GM12878 (cell line): ENCODE measurements at regions not wholly inside any gene's neighbourhood (a gene's known extent, or its start where the extent isn't known, plus 50 kb on each side); places are given as distances from the start of the nearest gene placed in this dataset.
A peak's percentile ranks its signal among the peaks of the same experiment; 100 is the strongest.

Experiments used
- ATAC-seq: fragments of 200-7000 bp; cut with Tn5 transposase; 3 replicates; pipeline ENCODE4 v1.9.1; 2020; ENCODE audit warnings: mild to moderate bottlenecking, moderate library complexity
- BruUV-seq: library from RNA; stranded (reverse); fragments of 400-500 nt; replicated peaks from 2 replicates; lab custom pipeline; 2021; lab: Mats Ljungman, UMichigan
- CTCF ChIA-PET: fragments of 300-600 bp; sonication (Branson Sonifier 250); formaldehyde crosslinking; extraction: SDS; loops from one replicate; lab custom pipeline; 2021; ENCODE audit warnings: inconsistent platforms; lab: Yijun Ruan, JAX
- POLR2A ChIA-PET: fragments of 350-600 bp; formaldehyde crosslinking; extraction: SDS; loops from one replicate; lab custom pipeline; 2021; ENCODE audit warnings: inconsistent platforms; lab: Charles Lee
- RAD21 ChIA-PET: fragments of 300-600 bp; sonication (Branson Sonifier 250); formaldehyde crosslinking; loops from one replicate; lab custom pipeline; 2023; ENCODE audit warnings: antibody characterized with exemption; ENCODE audit not compliant: unreplicated experiment; lab: Charles Lee
- SMC1A ChIA-PET: fragments of 300-600 bp; sonication (Branson Sonifier 250); formaldehyde crosslinking; loops from one replicate; lab custom pipeline; 2023; ENCODE audit not compliant: unreplicated experiment, uncharacterized antibody; lab: Charles Lee
- DNase-seq: peaks from one replicate; pipeline ENCODE4 v3.0.0-alpha.2; 2011; ENCODE audit warnings: low read depth, low spot score
- FAIRE-seq: peaks from 3 replicates; lab custom pipeline; 2011; peaks lifted over from hg19 to GRCh38; lab: Jason Lieb, UNC
- H2AFZ ChIP-seq: 2 replicates; pipeline ENCODE4 v1.6.0; 2011; ENCODE audit warnings: low read depth, low read length, control low read depth; ENCODE audit not compliant: control insufficient read depth
- H3K27ac ChIP-seq: 2 replicates; pipeline ENCODE4 v1.5.1; 2011; ENCODE audit warnings: control low read depth; ENCODE audit not compliant: control insufficient read depth, insufficient read depth
- H3K27me3 ChIP-seq, 2 experiments: replicated peaks in 1 of 2; 2 replicates each; pipeline versions ENCODE4 v1.6.0 to v1.6.1; 2011; ENCODE audit warnings: low read length in 1 of 2; ENCODE audit not compliant: control insufficient read depth in 2 of 2, insufficient read depth in 2 of 2
- H3K36me3 ChIP-seq, 2 experiments: 2 replicates each; pipeline ENCODE4 v1.5.1; 2011; ENCODE audit warnings: low read length in 1 of 2; ENCODE audit not compliant: control insufficient read depth in 2 of 2, insufficient read depth in 2 of 2
- H3K4me1 ChIP-seq: 2 replicates; pipeline ENCODE4 v1.6.1; 2011; ENCODE audit warnings: mild to moderate bottlenecking, low read length, moderate library complexity, mixed read lengths; ENCODE audit not compliant: control insufficient read depth, insufficient read depth
- H3K4me2 ChIP-seq: 2 replicates; pipeline ENCODE4 v1.6.0; 2011; ENCODE audit warnings: control low read depth; ENCODE audit not compliant: control insufficient read depth, insufficient read depth
- H3K4me3 ChIP-seq: fragments of 200-600 bp; sonication (generic); 2 replicates; pipeline ENCODE4 v1.5.1; 2016
- H3K79me2 ChIP-seq: 2 replicates; pipeline ENCODE4 v1.6.0; 2011; ENCODE audit warnings: low read length; ENCODE audit not compliant: control insufficient read depth, insufficient read depth
- H3K9ac ChIP-seq: 2 replicates; pipeline ENCODE4 v1.8.0; 2011; ENCODE audit warnings: low read length, control low read depth, mixed read lengths; ENCODE audit not compliant: control insufficient read depth, insufficient read depth
- H3K9me3 ChIP-seq: replicated peaks from 3 replicates; pipeline ENCODE4 v1.5.1; 2011; ENCODE audit warnings: mild to moderate bottlenecking, low read length; ENCODE audit not compliant: control insufficient read depth, insufficient read depth
- H4K20me1 ChIP-seq: 2 replicates; pipeline ENCODE4 v1.6.0; 2011; ENCODE audit not compliant: control insufficient read depth, insufficient read depth
- MEF2B ChIP-seq: fragments of 450-650 bp; IDR thresholded peaks from 2 replicates; pipeline ENCODE4 v1.6.1; 2018; ENCODE audit warnings: mild to moderate bottlenecking, moderate library complexity; ENCODE audit not compliant: partially characterized antibody, poor library complexity, severe bottlenecking
- NR2C1 ChIP-seq: fragments of 450-650 bp; IDR thresholded peaks from 2 replicates; pipeline ENCODE4 v1.6.1; 2017; ENCODE audit warnings: antibody characterized with exemption, mild to moderate bottlenecking, moderate library complexity
- PAX5 ChIP-seq: IDR thresholded peaks from 2 replicates; pipeline ENCODE4 v1.6.1; 2011; ENCODE audit warnings: low read depth, low read length, borderline replicate concordance
- POLR2AphosphoS2 ChIP-seq: IDR thresholded peaks from 2 replicates; pipeline ENCODE4 v1.6.1; 2011; ENCODE audit warnings: low read depth, mild to moderate bottlenecking, low read length, improper control_type of control experiment, moderate library complexity
- RELA ChIP-seq: fragments of 450-650 bp; IDR thresholded peaks from 2 replicates; pipeline ENCODE4 v1.8.0; 2014; ENCODE audit warnings: borderline replicate concordance; ENCODE audit not compliant: partially characterized antibody
- SMARCA5 ChIP-seq: fragments of 450-650 bp; IDR thresholded peaks from 2 replicates; pipeline ENCODE4 v1.6.1; 2017; ENCODE audit warnings: mild to moderate bottlenecking
- SUZ12 ChIP-seq: fragments of 200-600 bp; sonication (generic); IDR thresholded peaks from one replicate; pipeline ENCODE4 v1.6.1; 2018; ENCODE audit warnings: antibody characterized with exemption, mild to moderate bottlenecking; ENCODE audit not compliant: unreplicated experiment
- YY1 ChIP-seq: IDR thresholded peaks from 2 replicates; pipeline ENCODE4 v1.6.1; 2011; ENCODE audit warnings: low read depth, mild to moderate bottlenecking, low read length
- ZNF24 ChIP-seq: fragments of 450-650 bp; IDR thresholded peaks from 2 replicates; pipeline ENCODE4 v1.6.1; 2017; ENCODE audit warnings: antibody characterized with exemption, mild to moderate bottlenecking
- ZNF274 ChIP-seq: IDR thresholded peaks from one replicate; pipeline ENCODE4 v1.8.0; 2011; ENCODE audit not compliant: insufficient read length, insufficient read depth
- WGBS: methylation state at CpG from one replicate; pipeline ENCODE4 v1.1.6; 2016; ENCODE audit warnings: low lambda C conversion rate; ENCODE audit not compliant: insufficient replicate concordance, insufficient coverage; ENCODE audit errors: missing lambda C conversion rate; 5-methylcytosine and 5-hydroxymethylcytosine counted together
- in situ Hi-C: fragments of 300-500 bp; cut with MboI; formaldehyde crosslinking; loops from 9 replicates; pipeline ENCODE4 v1.14.3; 2018; ENCODE audit warnings: mixed read lengths
- intact Hi-C: fragments of 100-400 bp; cut with micrococcal nuclease; formaldehyde crosslinking; loops from one replicate; pipeline ENCODE4 v1.14.2; 2022; ENCODE audit not compliant: unreplicated experiment
- TF ChIP-seq, protein P1 (sequence below): IDR thresholded peaks from 2 replicates; pipeline ENCODE4 v1.6.1; 2012; ENCODE audit warnings: mild to moderate bottlenecking, low read depth, low read length
- TF ChIP-seq, protein P2 (sequence below): fragments of 450-650 bp; IDR thresholded peaks from 2 replicates; pipeline ENCODE4 v1.6.1; 2017; ENCODE audit warnings: borderline replicate concordance
- TF ChIP-seq, protein P3 (sequence below): fragments of 450-650 bp; IDR thresholded peaks from 2 replicates; pipeline ENCODE4 v1.6.1; 2016; ENCODE audit warnings: mild to moderate bottlenecking

DNA sequence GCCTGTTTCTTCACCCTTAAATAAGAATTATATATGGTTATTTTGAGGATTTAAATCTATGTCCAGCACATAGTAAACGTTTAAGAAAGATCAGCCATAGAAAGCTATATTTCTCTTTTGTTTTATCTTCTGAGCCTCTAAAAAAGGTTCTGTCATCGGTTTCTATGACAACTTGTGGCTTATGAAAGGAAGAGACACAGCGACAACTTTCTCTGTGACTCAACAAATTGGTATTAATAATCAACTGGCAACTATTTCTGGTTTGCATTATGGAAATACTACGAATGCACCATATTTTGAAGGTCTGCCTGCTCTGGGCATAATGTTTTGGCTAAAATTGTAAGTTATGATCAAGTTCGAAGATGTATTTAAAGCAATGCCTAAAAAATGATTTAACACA, 751.0 kb downstream of the CD109 start (continued):
- TF ChIP-seq, protein P1, sequence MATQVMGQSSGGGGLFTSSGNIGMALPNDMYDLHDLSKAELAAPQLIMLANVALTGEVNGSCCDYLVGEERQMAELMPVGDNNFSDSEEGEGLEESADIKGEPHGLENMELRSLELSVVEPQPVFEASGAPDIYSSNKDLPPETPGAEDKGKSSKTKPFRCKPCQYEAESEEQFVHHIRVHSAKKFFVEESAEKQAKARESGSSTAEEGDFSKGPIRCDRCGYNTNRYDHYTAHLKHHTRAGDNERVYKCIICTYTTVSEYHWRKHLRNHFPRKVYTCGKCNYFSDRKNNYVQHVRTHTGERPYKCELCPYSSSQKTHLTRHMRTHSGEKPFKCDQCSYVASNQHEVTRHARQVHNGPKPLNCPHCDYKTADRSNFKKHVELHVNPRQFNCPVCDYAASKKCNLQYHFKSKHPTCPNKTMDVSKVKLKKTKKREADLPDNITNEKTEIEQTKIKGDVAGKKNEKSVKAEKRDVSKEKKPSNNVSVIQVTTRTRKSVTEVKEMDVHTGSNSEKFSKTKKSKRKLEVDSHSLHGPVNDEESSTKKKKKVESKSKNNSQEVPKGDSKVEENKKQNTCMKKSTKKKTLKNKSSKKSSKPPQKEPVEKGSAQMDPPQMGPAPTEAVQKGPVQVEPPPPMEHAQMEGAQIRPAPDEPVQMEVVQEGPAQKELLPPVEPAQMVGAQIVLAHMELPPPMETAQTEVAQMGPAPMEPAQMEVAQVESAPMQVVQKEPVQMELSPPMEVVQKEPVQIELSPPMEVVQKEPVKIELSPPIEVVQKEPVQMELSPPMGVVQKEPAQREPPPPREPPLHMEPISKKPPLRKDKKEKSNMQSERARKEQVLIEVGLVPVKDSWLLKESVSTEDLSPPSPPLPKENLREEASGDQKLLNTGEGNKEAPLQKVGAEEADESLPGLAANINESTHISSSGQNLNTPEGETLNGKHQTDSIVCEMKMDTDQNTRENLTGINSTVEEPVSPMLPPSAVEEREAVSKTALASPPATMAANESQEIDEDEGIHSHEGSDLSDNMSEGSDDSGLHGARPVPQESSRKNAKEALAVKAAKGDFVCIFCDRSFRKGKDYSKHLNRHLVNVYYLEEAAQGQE = no peak
- TF ChIP-seq MEF2B = peak; percentile 52
- TF ChIP-seq YY1 = no peak
- TF ChIP-seq, protein P2, sequence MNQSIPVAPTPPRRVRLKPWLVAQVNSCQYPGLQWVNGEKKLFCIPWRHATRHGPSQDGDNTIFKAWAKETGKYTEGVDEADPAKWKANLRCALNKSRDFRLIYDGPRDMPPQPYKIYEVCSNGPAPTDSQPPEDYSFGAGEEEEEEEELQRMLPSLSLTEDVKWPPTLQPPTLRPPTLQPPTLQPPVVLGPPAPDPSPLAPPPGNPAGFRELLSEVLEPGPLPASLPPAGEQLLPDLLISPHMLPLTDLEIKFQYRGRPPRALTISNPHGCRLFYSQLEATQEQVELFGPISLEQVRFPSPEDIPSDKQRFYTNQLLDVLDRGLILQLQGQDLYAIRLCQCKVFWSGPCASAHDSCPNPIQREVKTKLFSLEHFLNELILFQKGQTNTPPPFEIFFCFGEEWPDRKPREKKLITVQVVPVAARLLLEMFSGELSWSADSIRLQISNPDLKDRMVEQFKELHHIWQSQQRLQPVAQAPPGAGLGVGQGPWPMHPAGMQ = no peak
- no peak for TF ChIP-seq ZNF24

DNA sequence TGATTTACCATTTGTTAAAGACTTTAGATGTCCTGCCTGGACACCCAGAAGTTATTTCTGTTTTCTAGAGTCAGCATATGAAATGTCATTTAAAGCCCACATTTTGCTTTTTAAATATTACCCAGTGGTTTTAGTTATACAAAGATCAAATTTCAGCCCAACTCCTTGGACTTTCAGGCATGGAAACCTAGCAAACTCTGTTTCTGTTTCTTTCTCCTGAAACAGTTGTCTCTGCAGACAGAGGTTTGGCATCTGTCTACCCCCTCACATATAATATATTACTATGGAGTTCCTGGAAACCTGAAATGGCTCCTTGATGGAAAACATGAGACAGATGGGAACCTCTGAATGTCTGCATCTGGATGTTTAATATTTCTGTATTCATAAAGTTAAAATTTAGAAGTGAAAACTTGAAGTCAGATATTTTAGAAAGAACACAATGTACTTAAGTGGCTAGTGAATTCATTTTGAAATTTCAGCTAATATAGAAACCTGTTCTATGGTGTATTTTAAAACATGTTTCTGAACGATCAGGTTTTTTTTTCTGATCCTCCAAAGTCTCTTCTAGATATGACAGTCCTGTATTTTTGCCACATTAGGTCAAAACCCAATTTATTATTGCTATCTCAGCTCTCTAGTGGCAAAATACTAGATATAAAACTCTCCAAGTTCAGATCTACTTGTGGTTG, 743.3 kb downstream of the CD109 start:
- CTCF ChIA-PET = no interaction called here
- intact Hi-C loops = no loop called here
- Histone ChIP-seq H3K9ac (no peak overlapping the region), H3K4me3 (no peak overlapping the region), H3K4me1 (no peaks in the 10 kb centered on the region), H3K27me3 (no peaks in the 10 kb centered on the region), H2AFZ (no peak overlapping the region), H4K20me1 (no peaks in the 10 kb centered on the region), H3K4me2 (no peak overlapping the region), H3K27ac (no peak overlapping the region), H3K79me2 (no peaks in the 10 kb centered on the region), H3K36me3 (no peaks in the 10 kb centered on the region), H3K9me3 (no peaks in the 10 kb centered on the region)
- WGBS = 0% methylated on average over 1 of the region's 1 CpG
- RAD21 ChIA-PET = no interaction called here
- POLR2A ChIA-PET = no interaction called here
- ATAC-seq (peak; percentile 60), DNase-seq (no peak), FAIRE-seq (no peak)
- TF ChIP-seq PAX5 (no peak), MEF2B (no peak), SUZ12 (no peak), ZNF274 (no peak), RELA (no peak), POLR2AphosphoS2 (no peak), NR2C1 (no peak), SMARCA5 (no peak)
- TF ChIP-seq, protein P3, sequence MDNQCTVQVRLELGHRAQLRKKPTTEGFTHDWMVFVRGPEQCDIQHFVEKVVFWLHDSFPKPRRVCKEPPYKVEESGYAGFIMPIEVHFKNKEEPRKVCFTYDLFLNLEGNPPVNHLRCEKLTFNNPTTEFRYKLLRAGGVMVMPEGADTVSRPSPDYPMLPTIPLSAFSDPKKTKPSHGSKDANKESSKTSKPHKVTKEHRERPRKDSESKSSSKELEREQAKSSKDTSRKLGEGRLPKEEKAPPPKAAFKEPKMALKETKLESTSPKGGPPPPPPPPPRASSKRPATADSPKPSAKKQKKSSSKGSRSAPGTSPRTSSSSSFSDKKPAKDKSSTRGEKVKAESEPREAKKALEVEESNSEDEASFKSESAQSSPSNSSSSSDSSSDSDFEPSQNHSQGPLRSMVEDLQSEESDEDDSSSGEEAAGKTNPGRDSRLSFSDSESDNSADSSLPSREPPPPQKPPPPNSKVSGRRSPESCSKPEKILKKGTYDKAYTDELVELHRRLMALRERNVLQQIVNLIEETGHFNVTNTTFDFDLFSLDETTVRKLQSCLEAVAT = no peak
- BruUV-seq = no TSS peak
- in situ Hi-C loops = no loop called here
- SMC1A ChIA-PET = no interaction called here
